H1 (cell line): ENCODE measurements at regions not wholly inside any gene's neighbourhood (a gene's known extent, or its start where the extent isn't known, plus 50 kb on each side); places are given as distances from the start of the nearest gene placed in this dataset.

ENCODE experiments used
- CTCF ChIA-PET: fragments of 300-600 bp; sonication (Branson Sonifier 250); formaldehyde crosslinking; loops from one replicate; lab custom pipeline; 2021; ENCODE audit not compliant: partially characterized antibody; lab: Charles Lee
- POLR2A ChIA-PET: fragments of 300-600 bp; sonication (Branson Sonifier 250); formaldehyde crosslinking; loops from one replicate; lab custom pipeline; 2021; ENCODE audit warnings: inconsistent platforms; ENCODE audit not compliant: partially characterized antibody; lab: Charles Lee
- DNase-seq, 2 experiments: peaks; one replicate each; pipeline versions ENCODE4 v3.0.0 to v3.0.0-alpha.2; 2010 to 2022; ENCODE audit warnings: low spot score in 2 of 2, low read depth in 1 of 2, mixed read lengths in 1 of 2
- FAIRE-seq: peaks from 2 replicates; lab custom pipeline; 2011; peaks lifted over from hg19 to GRCh38; lab: Jason Lieb, UNC
- H2AFZ ChIP-seq: 2 replicates; pipeline ENCODE4 v1.8.1; 2012; ENCODE audit warnings: low read length, inconsistent platforms
- H2AK5ac ChIP-seq: 2 replicates; pipeline ENCODE4 v1.6.1; 2013; ENCODE audit warnings: low read depth, low read length
- H2BK120ac ChIP-seq: replicated peaks from 2 replicates; pipeline ENCODE3; 2013; ENCODE audit warnings: low read depth, low read length, inconsistent platforms
- H2BK12ac ChIP-seq: 2 replicates; pipeline ENCODE4 v1.6.1; 2013; ENCODE audit warnings: low read depth, low read length
- H2BK15ac ChIP-seq: 2 replicates; pipeline ENCODE4 v1.6.1; 2013; ENCODE audit warnings: low read length
- H2BK20ac ChIP-seq: 2 replicates; pipeline ENCODE4 v1.6.1; 2013; ENCODE audit warnings: low read length
- H2BK5ac ChIP-seq: 2 replicates; pipeline ENCODE4 v1.6.1; 2013; ENCODE audit warnings: low read depth, low read length
- H3K14ac ChIP-seq: 2 replicates; pipeline ENCODE4 v1.6.1; 2013; ENCODE audit warnings: inconsistent platforms; ENCODE audit not compliant: insufficient read length
- H3K18ac ChIP-seq: 2 replicates; pipeline ENCODE4 v1.6.1; 2013; ENCODE audit warnings: low read length; ENCODE audit errors: extremely low read depth
- H3K23ac ChIP-seq: 2 replicates; pipeline ENCODE4 v1.6.1; 2013; ENCODE audit warnings: inconsistent platforms; ENCODE audit not compliant: insufficient read length
- H3K23me2 ChIP-seq: 2 replicates; pipeline ENCODE4 v1.6.1; 2013; ENCODE audit warnings: low read depth, low read length
- H3K27ac ChIP-seq: 2 replicates; pipeline ENCODE4 v1.6.1; 2011; ENCODE audit warnings: low read depth, low read length, inconsistent platforms
- H3K27me3 ChIP-seq, 4 experiments: replicated peaks in 1 of 4; 1 replicate in 1 of 4; 2 replicates in 3 of 4; pipeline versions ENCODE4 v1.6.1 to v1.8.1; 2011 to 2013; ENCODE audit warnings: low read length in 3 of 4, mild to moderate bottlenecking in 3 of 4, inconsistent platforms in 2 of 4, mixed read lengths in 2 of 4, moderate library complexity in 1 of 4; ENCODE audit not compliant: control insufficient read depth in 3 of 4, insufficient read depth in 3 of 4; ENCODE audit errors: extremely low read depth in 1 of 4
- H3K36me3 ChIP-seq, 4 experiments: 2 replicates each; pipeline versions ENCODE4 v1.6.1 to v1.8.1; 2011 to 2013; ENCODE audit warnings: mild to moderate bottlenecking in 4 of 4, low read length in 3 of 4, moderate library complexity in 2 of 4, control low read depth in 1 of 4, inconsistent platforms in 1 of 4; ENCODE audit not compliant: insufficient read depth in 4 of 4, control insufficient read depth in 2 of 4
- H3K4ac ChIP-seq: replicated peaks from 2 replicates; pipeline ENCODE3; 2013; ENCODE audit warnings: low read length, low read depth, mixed read lengths, inconsistent platforms; ENCODE audit not compliant: insufficient read length
- H3K4me1 ChIP-seq, 4 experiments: replicated peaks in 1 of 4; 1 replicate in 1 of 4; 2 replicates in 3 of 4; pipeline versions ENCODE4 v1.6.1 to v1.8.1; 2011 to 2013; ENCODE audit warnings: low read length in 3 of 4, inconsistent platforms in 2 of 4, mixed read lengths in 1 of 4; ENCODE audit not compliant: insufficient read depth in 4 of 4, control insufficient read depth in 3 of 4
- H3K4me2 ChIP-seq, 2 experiments: 2 replicates each; pipeline versions ENCODE4 v1.6.1 to v1.8.1; 2011 to 2013; ENCODE audit warnings: low read depth in 2 of 2, low read length in 2 of 2, control low read depth in 1 of 2, inconsistent platforms in 1 of 2, mild to moderate bottlenecking in 1 of 2; ENCODE audit not compliant: insufficient read depth in 1 of 2
- H3K4me3 ChIP-seq, 4 experiments: fragments of 200-600, 300-600 bp in 1 of 4; sonication (generic), shearing (Covaris generic), sonication (Bioruptor Twin) in 1 of 4; 2 replicates each; pipeline versions ENCODE4 v1.5.1 to v1.8.1; 2011 to 2016; ENCODE audit warnings: low read length in 4 of 4, low read depth in 3 of 4, control low read depth in 2 of 4, inconsistent platforms in 2 of 4, mild to moderate bottlenecking in 2 of 4, mixed read lengths in 1 of 4, moderate library complexity in 1 of 4; ENCODE audit not compliant: insufficient read depth in 2 of 4; ENCODE audit errors: extremely low read depth in 1 of 4
- H3K56ac ChIP-seq: replicated peaks from 2 replicates; pipeline ENCODE3; 2013; ENCODE audit warnings: low read depth, mild to moderate bottlenecking, mixed read lengths, low read length, inconsistent platforms; ENCODE audit not compliant: insufficient read length
- H3K79me1 ChIP-seq: 2 replicates; pipeline ENCODE4 v1.6.1; 2013; ENCODE audit warnings: low read depth, low read length, control low read depth
- H3K79me2 ChIP-seq, 2 experiments: 2 replicates each; pipeline versions ENCODE4 v1.6.1 to v1.8.1; 2012 to 2013; ENCODE audit warnings: low read length in 2 of 2, mild to moderate bottlenecking in 2 of 2, inconsistent platforms in 1 of 2; ENCODE audit not compliant: insufficient read depth in 2 of 2, control insufficient read depth in 1 of 2
- H3K9ac ChIP-seq, 4 experiments: replicated peaks in 1 of 4; 1 replicate in 1 of 4; 2 replicates in 3 of 4; pipeline versions ENCODE4 v1.6.1 to v1.8.1; 2011 to 2013; ENCODE audit warnings: low read depth in 3 of 4, low read length in 3 of 4, control low read depth in 2 of 4, mild to moderate bottlenecking in 2 of 4, moderate library complexity in 2 of 4, inconsistent platforms in 1 of 4; ENCODE audit errors: extremely low read depth in 1 of 4
- H3K9me3 ChIP-seq, 2 experiments: 2 replicates each; pipeline versions ENCODE4 v1.6.1 to v1.8.1; 2012 to 2013; ENCODE audit warnings: mild to moderate bottlenecking in 2 of 2, moderate library complexity in 2 of 2, control low read depth in 1 of 2, inconsistent platforms in 1 of 2, low read depth in 1 of 2, low read length in 1 of 2, mixed read lengths in 1 of 2; ENCODE audit not compliant: insufficient read depth in 2 of 2
- H4K20me1 ChIP-seq, 2 experiments: replicated peaks in 1 of 2; 2 replicates each; pipeline versions ENCODE3 to v1.8.1; 2011 to 2013; ENCODE audit warnings: inconsistent platforms in 2 of 2, low read length in 2 of 2, mild to moderate bottlenecking in 1 of 2; ENCODE audit not compliant: insufficient read depth in 2 of 2, control insufficient read depth in 1 of 2
- H4K5ac ChIP-seq: 2 replicates; pipeline ENCODE4 v1.6.1; 2013; ENCODE audit warnings: low read length, low read depth, mixed read lengths, inconsistent platforms; ENCODE audit not compliant: insufficient read length
- H4K8ac ChIP-seq: 2 replicates; pipeline ENCODE4 v1.8.0; 2013; ENCODE audit warnings: mild to moderate bottlenecking, moderate library complexity, low read length, inconsistent platforms; ENCODE audit not compliant: insufficient read depth; ENCODE audit errors: extremely low read depth
- H4K91ac ChIP-seq: replicated peaks from 2 replicates; pipeline ENCODE3; 2013; ENCODE audit warnings: low read length, mixed read lengths, inconsistent platforms; ENCODE audit not compliant: insufficient read length
- E2F6 ChIP-seq: IDR thresholded peaks from 2 replicates; pipeline ENCODE4 v1.6.1; 2012; ENCODE audit warnings: inconsistent platforms
- MAFK ChIP-seq: IDR thresholded peaks from 2 replicates; pipeline ENCODE4 v1.6.1; 2012; ENCODE audit warnings: low read depth, mild to moderate bottlenecking, improper control_type of control experiment, low read length
- SAP30 ChIP-seq: fragments of 300-600 bp; sonication (generic); IDR thresholded peaks from 2 replicates; pipeline ENCODE4 v1.7.1; 2012; ENCODE audit warnings: low read length, moderate library complexity, mild to moderate bottlenecking, inconsistent platforms; ENCODE audit not compliant: insufficient read depth, insufficient replicate concordance
- WGBS, 2 experiments: shearing (Covaris generic) in 1 of 2; methylation state at CpG; one replicate each; pipeline versions ENCODE4 v1.1.6 to v1.1.7; 2013 to 2015; ENCODE audit warnings: low lambda C conversion rate in 2 of 2, mixed read lengths in 2 of 2, inconsistent platforms in 1 of 2, low coverage in 1 of 2, missing lambda C conversion rate in 1 of 2; ENCODE audit not compliant: insufficient replicate concordance in 2 of 2, insufficient coverage in 1 of 2, insufficient read length in 1 of 2; ENCODE audit errors: extremely low coverage in 1 of 2, missing lambda C conversion rate in 1 of 2; 5-methylcytosine and 5-hydroxymethylcytosine counted together

GRCh38 chr21:18970416-18970815, 566.8 kb upstream of the TMPRSS15 start:
- Histone ChIP-seq H3K23me2 (no peaks in the 10 kb centered on the region), H3K27me3 (no peaks in the 10 kb centered on the region), H3K18ac (no peak overlapping the region), H3K23ac (no peak overlapping the region), H2BK120ac (no peak overlapping the region), H2BK20ac (no peak overlapping the region), H4K91ac (no peak overlapping the region), H2BK5ac (no peak overlapping the region), H3K27ac (no peak overlapping the region), H3K9ac (no peak overlapping the region), H3K79me2 (no peaks in the 10 kb centered on the region), H3K56ac (no peak overlapping the region), H2BK15ac (no peak overlapping the region), H4K5ac (no peak overlapping the region), H2AK5ac (no peak overlapping the region), H3K4ac (no peak overlapping the region), H3K4me1 (no peaks in the 10 kb centered on the region), H3K14ac (no peak overlapping the region), H3K36me3 (no peaks in the 10 kb centered on the region), H4K8ac (no peak overlapping the region), H3K4me3 (no peak overlapping the region), H3K4me2 (no peak overlapping the region), H4K20me1 (no peaks in the 10 kb centered on the region), H2AFZ (no peak overlapping the region; the same call in 1 of the 2 replicates), H2BK12ac (no peak overlapping the region), H3K79me1 (no peaks in the 10 kb centered on the region), H3K9me3 (no peaks in the 10 kb centered on the region)
- ChIA-PET POLR2A (no interaction called here), CTCF (no interaction called here)
- DNase-seq (no peak), FAIRE-seq (no peak)
- WGBS, 2 experiments: 91% methylated on average over 1 of the region's 1 CpG; no CpG with 5 or more reads in 1 of the 2 experiments
- TF ChIP-seq MAFK (no peak), E2F6 (no peak), SAP30 (no peak)
